NCI-H187 treated with DMSO at 0.1 percent for 48 hours (cell line): ENCODE measurements at regions not wholly inside any gene's neighbourhood (a gene's known extent, or its start where the extent isn't known, plus 50 kb on each side); places are given as distances from the start of the nearest gene placed in this dataset.
"Not testable (repeated sequence)": the region's sequence is repeated elsewhere in the genome, so short reads cannot be mapped to it uniquely, and the experiment has no call there.

Experiments
- DNase-seq: peaks from one replicate; lab custom pipeline; 2025; lab: John Stamatoyannopoulos, UW

DNA sequence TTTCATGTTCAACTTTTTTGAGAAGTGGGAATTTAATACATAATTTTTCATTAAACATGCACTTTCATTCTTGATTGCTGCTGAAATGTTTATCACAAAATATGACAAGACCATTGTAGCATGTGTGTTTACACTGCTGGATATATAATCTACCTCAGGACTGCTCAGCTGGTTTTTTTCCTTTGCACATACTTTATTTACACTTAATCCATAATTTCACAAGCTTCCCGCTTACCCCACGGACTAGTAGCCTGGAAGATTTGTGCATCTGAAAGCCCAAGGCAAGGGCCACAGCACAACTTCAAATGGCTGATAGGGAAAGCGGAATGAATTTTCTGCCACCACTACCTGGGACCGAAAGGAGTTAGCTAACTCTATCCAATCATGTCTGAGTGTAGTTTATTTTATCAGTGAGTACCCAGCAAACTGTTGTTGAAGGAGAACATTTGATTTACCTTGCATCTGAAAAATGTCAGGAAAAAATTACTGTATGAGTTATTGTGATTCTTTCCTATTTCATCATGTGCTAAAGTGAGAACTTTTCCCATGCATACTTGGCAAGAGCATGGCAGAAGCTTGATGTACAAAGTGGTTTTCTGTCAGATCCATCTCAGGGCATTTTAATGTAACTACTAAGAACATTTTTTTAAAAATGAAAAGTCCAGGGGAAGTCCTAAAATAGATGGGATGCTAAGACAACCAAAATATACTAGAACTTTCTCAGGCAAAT, 558.2 kb upstream of the USP24 start:
- DNase-seq: no peak

DNA sequence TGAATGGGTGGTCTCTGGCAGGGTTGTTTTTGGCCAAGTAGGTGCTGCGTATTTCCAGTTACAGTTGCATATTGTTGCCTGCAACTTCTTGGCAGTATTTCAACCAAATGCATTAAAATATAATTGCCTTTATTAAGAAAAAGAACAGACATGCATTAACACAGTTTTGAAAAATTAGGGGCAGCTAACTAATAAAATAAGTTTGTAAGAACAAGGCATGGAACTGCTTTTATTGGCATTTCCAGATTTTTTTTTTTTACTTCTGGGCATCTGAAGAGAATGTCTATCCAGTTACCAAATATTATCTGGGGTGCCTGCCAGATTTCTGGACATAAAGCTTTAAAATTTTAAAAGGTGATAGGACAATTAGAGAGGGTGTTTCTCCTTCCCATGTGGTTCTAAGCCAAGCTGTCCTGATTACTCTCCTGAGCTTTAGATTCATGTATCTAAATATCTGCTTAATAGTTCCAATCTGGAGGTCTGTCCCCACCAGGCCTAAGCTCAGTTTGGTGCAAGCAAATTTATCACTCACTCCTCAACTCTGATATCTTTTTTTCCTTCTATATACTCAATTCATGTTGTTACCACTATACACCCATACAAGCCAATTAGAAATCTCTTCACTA, 553.3 kb upstream of the USP24 start:
- DNase-seq: no peak

DNA sequence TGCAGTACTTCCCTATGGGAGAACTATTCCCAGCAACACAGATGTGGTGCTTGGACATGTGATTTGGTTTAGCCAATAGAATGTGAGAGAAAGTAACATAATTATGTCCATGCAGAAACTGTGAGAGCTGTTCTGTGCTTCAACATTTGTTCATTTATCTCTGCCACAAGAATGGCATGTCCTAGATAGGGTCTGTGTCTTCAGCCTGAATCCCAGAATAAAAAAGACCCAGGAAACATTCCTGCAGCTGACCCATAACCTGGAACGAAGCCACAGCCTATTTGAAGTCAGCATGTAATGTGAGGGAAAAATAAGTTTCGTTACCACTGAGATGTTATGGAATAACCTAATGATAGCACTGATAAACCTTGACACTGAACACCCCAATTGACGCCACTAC, 552.0 kb upstream of the USP24 start:
- no peak for DNase-seq

DNA sequence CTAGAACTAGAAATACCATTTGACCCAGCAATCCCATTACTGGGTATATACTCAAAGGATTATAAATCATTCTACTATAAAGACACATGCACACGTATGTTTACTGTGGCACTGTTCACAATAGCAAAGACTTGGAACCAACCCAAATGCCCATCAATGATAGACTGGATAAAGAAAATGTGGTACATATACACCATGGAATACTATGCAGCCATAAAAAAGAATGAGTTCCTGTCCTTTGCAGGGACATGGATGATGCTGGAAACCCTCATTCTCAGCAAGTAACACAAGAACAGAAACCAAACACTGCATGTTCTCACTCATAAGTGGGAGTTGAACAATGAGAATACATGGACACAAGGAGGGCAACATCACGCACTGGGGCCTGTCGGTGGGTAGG, 550.3 kb upstream of the USP24 start:
- DNase-seq: not testable (repeated sequence)

DNA sequence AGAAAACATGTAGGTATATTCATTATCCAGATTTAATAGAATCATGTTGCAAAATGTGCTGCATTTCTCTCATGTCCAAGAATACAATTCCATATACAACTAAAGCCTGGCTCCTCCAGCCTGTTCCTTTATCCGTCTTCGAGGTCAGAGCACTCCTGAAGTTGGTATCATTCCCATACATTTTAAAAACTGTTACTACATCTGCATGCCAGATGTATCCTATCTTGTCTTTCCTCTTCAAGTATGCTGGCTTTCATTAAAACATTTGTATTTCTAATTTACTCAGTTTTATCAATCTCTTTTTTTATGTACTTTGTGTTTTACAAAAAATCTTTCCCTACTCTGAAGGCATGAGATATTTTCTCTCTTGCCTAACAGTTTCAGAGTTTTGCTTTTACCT, 536.6 kb upstream of the USP24 start:
- no peak for DNase-seq

DNA sequence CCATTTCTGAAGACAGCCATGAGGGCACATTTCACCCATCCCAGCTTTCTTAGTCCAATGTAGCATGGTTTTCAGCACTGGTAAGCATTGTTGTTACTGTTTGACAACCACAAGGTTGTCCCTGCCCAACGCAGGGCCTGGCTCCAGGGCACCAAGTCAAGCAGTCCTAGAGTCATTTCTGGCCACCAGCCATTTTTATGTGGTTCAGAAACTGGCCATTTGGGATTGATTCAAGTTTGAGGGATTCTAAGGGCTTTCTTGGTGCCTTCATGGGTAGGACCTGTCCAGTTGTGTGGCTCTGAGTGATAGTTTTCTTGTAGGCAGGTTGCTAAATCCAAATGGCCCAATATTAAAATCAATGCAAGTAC, 535.4 kb upstream of the USP24 start:
- DNase-seq: no peak

DNA sequence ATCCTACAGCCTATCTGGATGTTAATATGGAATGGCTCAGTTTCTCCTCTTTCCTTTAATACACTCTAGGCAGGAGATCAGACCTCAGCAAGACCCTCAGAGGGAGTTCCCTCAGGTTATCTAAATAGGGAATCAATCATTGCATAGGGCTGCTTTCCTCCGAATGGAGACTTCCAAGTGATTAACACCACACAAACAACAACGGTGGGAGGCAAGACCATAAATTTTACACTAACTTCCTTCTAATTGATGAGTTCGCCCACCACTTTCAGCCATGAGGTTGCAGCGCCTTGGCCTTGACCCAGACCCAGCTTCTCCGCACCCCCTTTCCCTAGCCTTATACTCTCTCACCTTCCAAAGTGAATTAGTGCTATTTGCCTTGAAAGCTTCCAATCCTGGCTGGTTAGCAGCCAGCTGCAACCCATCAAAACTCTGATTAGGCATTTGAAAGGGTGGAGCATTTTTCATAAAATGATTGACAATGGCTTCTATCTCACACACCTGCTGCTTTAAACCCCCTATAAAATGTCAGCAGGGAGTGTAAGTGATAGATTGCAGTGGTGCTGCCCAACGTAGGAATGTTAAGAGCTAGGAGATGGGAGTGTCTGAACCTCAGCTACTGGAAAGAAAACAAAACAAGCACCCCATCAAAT, 534.9 kb upstream of the USP24 start:
- no peak for DNase-seq

DNA sequence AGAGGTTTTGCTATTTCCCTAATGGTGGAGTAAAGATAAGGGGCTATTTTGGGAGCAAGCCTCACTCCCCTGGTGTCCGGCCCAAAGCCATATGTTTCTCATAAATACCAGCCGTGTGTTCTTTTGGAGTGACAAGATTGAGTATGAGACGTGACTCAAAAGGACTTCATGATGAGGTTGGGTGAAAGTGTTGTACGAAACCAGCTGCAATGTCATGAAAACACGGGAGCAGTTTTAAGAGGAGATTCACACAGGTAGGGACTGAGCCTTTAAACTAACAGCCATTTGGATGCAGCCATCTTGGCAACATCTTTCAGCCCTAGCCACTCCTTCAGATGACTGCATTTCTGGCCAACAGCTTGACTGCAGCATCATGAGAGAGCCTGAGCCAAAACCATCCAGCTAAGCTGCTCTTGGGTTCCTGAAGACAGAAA, 532.3 kb upstream of the USP24 start:
- no peak for DNase-seq

DNA sequence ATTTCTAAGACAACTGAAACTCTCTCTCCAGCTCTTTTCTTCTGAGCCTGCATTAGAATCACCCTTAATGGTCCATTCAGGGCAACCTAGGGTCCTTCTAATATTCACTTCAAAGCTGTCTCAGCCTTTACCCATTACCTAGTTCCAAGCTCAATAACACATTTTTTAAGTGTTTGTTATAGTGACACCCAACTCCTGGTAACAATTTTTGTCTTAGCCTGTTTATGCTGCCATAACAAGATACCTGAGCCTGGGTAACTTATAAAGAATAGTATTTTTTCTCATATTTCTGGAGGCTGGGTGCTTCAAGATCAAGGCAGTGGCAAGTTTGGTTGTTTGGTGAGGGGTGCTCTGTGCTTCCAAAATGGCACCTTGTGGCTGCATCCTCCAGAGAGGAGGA, 531.5 kb upstream of the USP24 start:
- no peak for DNase-seq

DNA sequence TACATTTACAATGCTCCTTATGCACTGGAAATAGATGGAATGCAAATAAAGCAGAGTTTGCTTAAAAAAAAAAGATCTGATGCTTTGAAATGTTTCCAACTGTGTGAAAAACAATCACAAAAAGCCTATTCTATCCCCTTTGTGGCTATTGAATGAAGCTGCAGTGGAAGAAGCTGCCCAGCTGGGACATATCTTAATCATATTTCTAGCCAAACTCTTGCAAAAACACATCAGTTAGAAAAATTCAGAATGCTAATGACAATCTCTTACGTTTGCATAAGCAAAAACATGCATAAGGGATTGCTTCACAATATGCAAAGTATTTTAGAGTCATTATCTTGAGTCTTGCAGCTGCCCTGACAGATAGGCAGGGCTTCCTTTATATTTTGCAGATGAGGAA, 526.4 kb upstream of the USP24 start:
- no peak for DNase-seq

DNA sequence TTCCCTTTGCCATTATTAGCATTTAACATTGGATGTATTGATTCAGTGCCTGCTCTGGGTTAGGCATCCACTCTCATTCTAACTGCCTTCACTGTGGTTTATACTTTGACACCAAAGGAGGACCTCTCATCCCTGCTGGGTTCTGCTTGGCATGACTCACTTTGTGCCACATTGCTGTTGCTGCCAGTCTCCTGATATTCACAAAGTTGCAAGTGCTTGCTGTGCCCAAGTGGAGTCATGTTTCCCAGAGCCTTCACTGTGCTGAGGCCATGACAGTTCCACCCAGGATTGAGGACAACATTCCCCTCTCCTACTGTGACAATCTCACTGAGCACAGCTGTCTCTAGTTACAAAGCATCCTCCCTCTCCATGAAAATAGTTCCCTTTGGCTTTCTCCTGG, 519.9 kb upstream of the USP24 start:
- DNase-seq: no peak

DNA sequence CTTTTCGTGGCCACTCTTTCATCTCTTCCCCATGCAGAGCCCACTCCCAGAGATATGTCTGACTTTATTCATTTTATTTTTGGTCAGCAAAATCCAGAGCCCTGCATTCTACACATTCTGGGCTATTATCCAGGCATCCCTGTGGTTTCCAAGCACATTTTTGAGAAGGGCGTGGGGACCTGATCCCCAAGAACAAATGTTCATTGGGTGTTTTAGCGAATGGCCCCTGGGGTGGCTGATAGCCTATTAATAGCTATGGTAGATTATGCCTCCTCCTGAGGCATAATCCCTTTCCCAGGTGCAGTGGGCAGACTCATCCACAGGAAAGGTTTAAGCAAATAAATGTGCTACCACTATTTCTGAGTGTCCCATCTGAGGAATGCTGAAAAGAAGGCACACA, 511.8 kb upstream of the USP24 start:
- no peak for DNase-seq

DNA sequence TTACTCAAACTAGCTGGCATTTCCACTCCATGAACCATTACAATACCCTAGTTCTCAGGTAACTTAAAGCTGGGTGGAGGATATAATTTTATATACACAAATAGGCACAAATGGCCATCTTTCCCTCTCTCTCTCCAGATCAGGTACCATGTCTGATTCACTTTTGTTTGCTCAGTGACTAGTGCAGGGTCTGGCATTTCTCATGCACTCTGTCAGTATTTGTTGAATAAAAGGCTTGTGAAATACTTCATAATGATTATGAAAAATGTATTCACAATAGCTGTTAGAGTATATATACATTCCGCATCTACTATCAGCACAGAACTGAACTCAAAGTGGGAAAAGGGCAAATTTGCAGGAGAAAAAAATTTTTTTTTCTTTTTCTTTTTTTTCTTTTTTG, 510.2 kb upstream of the USP24 start:
- DNase-seq: no peak

DNA sequence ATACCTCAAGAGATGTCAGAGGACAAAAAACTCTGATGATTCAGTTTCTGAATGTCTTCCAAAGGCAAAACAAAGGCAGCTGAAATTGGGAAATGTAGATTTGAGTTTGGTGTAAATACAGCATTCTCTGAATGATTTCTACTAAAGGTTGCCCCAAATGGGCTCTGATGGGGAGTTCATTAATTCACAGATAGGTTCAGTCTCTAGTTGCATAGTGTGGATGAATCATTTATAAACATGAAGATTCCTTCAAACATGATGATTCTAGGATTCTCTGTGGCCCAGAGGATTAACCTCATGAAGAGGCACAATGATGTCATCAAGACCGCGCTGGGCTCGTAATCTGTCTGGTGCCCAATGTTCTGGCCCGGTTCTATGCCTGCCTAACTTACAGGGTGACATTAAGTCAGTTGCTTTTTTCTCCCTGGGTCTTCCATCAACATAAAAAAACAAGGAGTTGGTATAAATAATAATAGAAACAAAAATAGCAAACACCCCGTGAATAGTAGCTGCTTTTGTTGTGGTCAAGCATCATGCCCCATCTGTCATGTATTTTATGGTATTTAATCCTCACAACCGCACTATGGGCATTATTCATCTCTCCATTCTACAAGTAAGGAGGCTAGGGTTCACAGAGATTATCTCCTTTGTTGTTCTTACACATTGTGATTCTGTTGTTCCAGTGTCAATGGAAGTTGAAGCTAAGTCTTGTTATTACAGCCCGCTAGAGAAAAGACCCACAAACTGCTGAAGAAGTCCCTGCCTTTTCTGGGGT, 509.6 kb upstream of the USP24 start:
- no peak for DNase-seq

DNA sequence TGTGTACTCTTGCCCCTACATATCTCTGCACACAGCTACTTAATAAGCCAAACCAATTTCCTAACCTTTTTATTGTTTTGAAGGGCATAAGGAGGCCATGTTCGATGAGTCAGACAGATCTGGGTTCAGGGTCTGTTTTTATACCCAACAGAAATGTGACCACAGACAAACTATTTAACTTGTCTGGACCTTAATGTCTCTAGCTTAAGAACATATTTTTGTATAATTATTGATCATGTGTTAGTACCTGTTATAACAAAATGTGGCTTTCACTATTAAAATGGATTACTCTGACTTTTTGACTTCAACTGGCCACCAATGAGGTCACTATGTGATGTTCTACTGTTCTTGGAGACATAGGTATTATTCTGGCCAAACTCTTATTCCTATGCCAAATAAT, 507.8 kb upstream of the USP24 start:
- no peak for DNase-seq

DNA sequence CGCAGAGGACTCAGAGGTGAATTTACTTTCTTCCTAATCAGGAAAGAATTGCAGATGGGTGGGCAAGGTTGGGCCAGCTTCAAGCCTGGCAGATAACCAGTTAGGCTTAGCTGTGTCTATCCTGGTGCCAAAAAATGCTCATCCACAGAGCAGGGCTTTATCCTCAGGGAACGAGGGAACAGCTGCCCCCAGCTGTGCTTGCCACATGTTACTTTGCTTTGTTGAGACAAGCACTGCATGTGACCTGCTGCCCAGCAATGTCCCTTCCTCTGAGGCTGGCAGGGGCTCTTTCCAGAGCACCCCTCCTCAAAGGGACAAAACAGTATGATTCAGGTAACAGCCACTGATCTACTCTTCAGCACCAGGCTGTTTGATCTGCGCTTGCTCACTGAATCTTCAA, 505.1 kb upstream of the USP24 start:
- DNase-seq: no peak

DNA sequence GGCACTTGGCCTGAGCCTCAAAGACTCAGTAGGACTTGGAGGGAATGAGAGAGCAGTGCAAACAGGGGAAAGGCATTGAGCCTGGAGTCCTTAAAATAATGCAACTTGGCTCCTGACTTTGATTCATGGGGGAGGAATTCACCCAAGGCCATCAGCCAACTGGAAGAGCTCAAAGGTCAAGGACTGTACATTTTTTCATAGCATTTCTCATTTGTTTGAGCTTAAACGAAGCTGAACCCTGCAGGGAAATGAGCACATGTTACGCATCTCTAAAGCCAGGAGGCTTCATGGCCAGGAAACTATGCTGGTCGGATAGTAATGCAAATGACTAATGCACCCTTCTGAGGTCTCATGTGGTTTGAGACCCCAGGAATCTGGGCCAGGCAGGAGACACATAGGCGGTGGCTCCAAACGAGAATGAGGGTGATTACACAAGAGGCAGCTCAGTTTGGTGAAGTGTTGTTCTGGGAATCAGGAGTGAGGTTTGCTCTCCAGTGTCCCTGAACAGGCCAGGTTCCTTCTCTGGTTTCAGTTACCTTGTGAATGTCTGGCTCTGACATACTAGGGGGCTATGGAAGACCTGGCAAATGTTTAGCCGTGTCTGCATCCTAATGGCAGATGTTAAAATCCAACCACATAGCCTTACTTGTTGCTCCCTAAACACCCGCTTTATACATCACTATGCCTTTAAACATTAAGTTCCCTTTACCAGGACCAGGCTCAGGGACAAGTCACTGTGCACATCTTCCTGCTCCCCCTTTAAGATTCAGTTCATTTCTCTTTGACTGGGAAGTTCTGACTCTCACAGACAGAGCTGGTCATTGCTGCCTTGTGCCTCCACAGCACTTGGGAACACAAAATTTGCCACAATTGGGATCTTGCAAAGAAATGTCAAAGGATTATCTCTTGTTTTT, 503.9 kb upstream of the USP24 start:
- DNase-seq: no peak

DNA sequence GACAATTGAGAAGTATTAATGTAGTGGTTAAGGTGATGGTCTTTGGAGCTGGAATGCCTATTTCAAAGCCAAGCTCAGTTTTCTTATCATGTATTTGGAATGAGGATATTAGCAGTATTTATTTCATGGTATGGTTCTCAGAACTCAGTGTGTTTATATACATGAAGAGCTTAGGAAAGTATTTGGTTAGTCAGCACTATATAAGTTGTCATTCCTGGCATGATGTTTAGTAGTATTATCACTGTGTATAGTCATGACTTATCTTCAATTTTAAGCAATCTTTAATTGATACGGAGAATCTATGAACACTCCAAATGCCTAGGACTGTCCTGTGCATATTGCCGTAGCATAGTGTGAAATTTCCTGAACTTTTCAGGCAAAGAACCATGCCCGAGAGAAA, 501.9 kb upstream of the USP24 start:
- no peak for DNase-seq

DNA sequence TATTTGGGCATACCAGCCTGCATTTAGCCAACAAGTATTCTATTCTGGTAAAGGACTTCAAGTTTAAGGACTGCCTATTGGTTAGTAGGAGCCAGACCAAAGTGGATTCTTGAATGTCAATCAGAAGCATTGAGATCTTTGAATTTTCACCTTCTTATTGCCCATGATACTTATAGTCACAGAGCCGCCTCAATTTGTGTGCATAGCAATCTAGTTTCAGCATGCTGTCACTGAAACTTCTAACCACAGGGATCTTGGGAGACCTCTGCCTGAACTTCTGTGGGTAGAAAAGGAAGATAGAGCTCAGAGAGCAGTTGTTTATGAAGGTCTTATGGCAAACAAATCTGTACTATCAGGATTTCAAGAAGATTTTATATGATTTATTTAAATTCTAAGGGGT, 501.4 kb upstream of the USP24 start:
- DNase-seq: no peak

DNA sequence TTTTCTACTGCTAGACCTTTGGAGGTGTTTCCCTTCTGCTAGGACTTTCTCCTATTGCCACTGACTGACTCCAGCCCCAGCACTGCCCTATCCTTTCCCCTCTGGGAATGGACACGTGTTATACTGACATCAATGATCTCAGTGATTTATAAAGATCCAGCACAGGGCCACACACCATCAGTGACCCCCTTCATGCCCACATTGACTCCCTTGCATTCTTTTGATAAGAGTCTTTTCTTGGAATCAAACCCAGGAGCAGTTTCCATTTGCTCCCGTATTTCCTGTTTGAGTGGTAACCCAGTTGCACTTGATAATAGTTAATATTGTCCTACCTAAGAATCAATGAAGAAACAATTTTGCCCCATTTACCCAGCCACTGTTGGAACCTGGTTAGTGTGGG, 501.0 kb upstream of the USP24 start:
- DNase-seq: no peak

DNA sequence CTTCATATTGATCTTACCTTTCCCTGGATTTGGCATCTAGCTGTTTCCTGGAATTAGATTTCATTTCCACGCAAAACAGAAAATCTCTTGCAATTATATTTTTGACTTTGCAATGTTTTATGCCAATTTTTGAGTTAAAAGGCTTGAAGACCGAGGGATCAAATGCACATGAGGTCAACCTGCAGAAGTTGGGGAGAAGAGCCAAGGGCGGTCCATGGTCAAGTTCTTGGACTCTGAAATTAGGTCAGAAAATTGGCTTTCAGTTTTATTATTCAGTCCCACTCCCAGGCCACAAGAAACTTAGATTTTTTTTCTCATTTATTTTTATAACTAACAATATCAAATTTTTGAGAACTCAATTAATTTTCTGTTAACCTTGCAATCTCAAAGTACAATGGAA, 499.1 kb upstream of the USP24 start:
- DNase-seq: no peak

DNA sequence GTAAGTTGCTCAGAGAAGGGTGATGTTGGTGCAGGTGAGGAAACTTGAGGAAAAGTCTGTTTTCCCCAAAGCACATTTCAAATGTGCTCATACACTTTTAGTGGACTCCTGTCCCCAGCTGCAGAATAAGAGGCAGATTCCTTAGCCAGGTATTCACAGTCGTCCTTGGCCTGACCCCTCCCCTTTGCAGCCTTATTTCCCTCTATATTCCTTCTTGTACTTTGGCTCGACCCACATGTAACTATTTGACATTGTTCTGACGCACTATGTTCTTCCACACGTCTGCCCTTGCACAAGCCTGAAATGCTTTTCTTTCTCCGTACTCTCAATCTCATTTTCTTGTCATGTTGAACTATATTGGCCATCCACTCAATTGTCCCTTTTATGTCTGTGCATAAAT, 498.4 kb upstream of the USP24 start:
- no peak for DNase-seq
